ENCODE measurements at regions not wholly inside any gene's neighbourhood (a gene's known extent, or its start where the extent isn't known, plus 50 kb on each side); places are given as distances from the start of the nearest gene placed in this dataset.

GRCh38 chr2:136254681-136255080 is 136.7 kb upstream of the CXCR4 start (continued):
- TF ChIP-seq ZFP1 (CRISPR knock-in tag; IDR thresholded peaks at IDR 0.05) (no peak), STAG1 (CRISPR knock-in tag; IDR thresholded peaks at IDR 0.05; ENCODE audit: borderline replicate concordance) (no peak)

DNA sequence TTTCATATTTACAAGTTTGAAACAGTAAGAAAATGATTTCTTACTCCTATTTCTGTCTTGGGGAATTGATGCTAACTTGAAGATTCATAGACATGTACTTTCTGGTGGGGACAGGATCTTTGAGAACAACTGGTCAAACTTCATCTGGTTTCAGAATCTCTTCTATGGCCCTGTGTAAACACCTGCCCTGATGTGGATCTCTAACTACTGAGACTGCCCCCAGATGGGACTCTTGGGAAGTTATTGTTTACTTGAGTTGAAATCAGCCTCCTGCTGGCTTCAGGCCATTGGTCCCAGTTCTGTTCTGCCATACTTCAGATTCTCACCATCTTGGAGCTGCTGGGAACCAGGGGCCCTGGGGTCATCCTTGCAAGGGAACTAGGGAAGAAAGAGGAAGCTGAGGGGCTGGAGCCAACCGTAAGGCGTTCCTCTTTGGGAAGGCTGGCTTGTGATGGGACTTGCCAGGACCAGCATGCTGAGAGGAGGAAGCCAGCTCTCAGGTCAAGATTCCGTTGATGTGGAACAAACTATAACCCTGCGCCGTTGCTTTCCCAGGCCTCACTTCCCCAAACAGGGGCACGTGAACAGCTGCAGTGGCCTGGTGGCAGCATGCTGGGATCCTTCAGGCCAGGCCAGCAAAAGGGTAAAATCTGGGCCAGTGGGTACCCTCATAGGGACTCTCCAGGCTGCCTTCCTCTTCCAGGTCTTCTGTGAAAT is 135.5 kb upstream of the CXCR4 start:
- Histone ChIP-seq H3K4me2 (ENCODE audit: insufficient read depth, low read length) (no peak overlapping the region), H3K27ac (ENCODE audit: extremely low read depth, low read depth, low read length) (no peak overlapping the region), H3K9ac (ENCODE audit: insufficient read depth in 1 of 2, low read depth in 2 of 2, low read length in 2 of 2) (no peak overlapping the region), H3K79me2 (ENCODE audit: control insufficient read depth, insufficient read depth, low read length) (no peaks in the 10 kb centered on the region), H2AFZ (ENCODE audit: low read depth, low read length) (no peak overlapping the region), H3K4me3 (no peak overlapping the region), H3K9me1 (ENCODE audit: control insufficient read depth, insufficient read depth, low read length) (no peaks in the 10 kb centered on the region), H3K4me1 (replicated peaks in 1 of 2; ENCODE audit: control insufficient read depth in 2 of 2, insufficient read depth in 2 of 2, low read length in 2 of 2) (no peaks in the 10 kb centered on the region), H3K36me3 (ENCODE audit: control insufficient read depth, insufficient read depth, low read length) (no peaks in the 10 kb centered on the region), H4K20me1 (replicated peaks; ENCODE audit: control insufficient read depth, insufficient read depth, low read length) (no peaks in the 10 kb centered on the region; the same call in 1 of the 2 replicates), H3K9me3 (replicated peaks; ENCODE audit: control insufficient read depth, insufficient read depth, low read depth, low read length) (no peaks in the 10 kb centered on the region), H3K27me3 (ENCODE audit: control insufficient read depth in 2 of 2, insufficient read depth in 2 of 2, low read length in 2 of 2) (0 out of 5 replicates have a peak, but pooled peaks cover 0 to 6% of the 10 kb centered on the region in 2 experiments)
- in situ Hi-C loops (cut with MboI) (no loop called here), intact Hi-C loops (cut with micrococcal nuclease) (no loop called here)
- no peak for DNase-seq (ENCODE audit: extremely low read depth in 1 of 4, low spot score in 3 of 4)
- ATAC-seq, result no peak
- POLR2A ChIA-PET, result no interaction called here
- TF ChIP-seq NELFE (IDR thresholded peaks at IDR 0.05; ENCODE audit: insufficient read depth, insufficient read length) (no peak), FOXA3 (CRISPR knock-in tag; conservative IDR thresholded peaks at IDR 0.05 in 1 of 2, IDR thresholded peaks at IDR 0.05 in 1 of 2) (peak in 1 of 2 experiments; percentile 41; a peak in 2 of 4 replicates)
- no TSS peak for BruUV-seq (replicated peaks)
- CTCF ChIA-PET (ENCODE audit: low intra/inter-chr PET ratio), result no interaction called here
- WGBS (ENCODE audit: insufficient coverage, low coverage, missing lambda C conversion rate), result 4% methylated on average over 5 of the region's 6 CpGs
- no peak for FAIRE-seq
